Sigmoid colon (tissue), 6 donors: ENCODE measurements at regions not wholly inside any gene's neighbourhood (a gene's known extent, or its start where the extent isn't known, plus 50 kb on each side); places are given as distances from the start of the nearest gene placed in this dataset.

Experiments used
- DNase-seq: peaks from one replicate; pipeline ENCODE4 v3.0.0-alpha.2; 2019
- H3K27ac ChIP-seq, 4 donors: fragments of 200-600 bp; sonication (generic); one replicate each; pipeline ENCODE4 v1.5.1; 2016 to 2019; ENCODE audit warnings: mild to moderate bottlenecking in 1 of 4
- H3K27me3 ChIP-seq, 3 donors: fragments of 200-600 bp; sonication (generic); one replicate each; pipeline ENCODE4 v1.5.1; 2019; ENCODE audit warnings: mild to moderate bottlenecking in 1 of 3
- H3K36me3 ChIP-seq, 4 donors: fragments of 200-600 bp; sonication (generic); one replicate each; pipeline ENCODE4 v1.5.1; 2016 to 2019
- H3K4me1 ChIP-seq, 4 donors: fragments of 200-600 bp; sonication (generic); one replicate each; pipeline ENCODE4 v1.5.1; 2017 to 2019
- H3K4me3 ChIP-seq, 4 donors: fragments of 200-600 bp; sonication (generic); one replicate each; pipeline ENCODE4 v1.5.1; 2017 to 2019; ENCODE audit warnings: mild to moderate bottlenecking in 2 of 4, moderate library complexity in 1 of 4
- H3K9me3 ChIP-seq, 4 donors: fragments of 200-600 bp in 3 of 4; sonication (generic) in 3 of 4; one replicate each; pipeline versions ENCODE4 v1.5.1 to v1.6.1; 2013 to 2019
- EP300 ChIP-seq, 4 donors: sonication (generic); formaldehyde crosslinking; IDR thresholded peaks; one replicate each; pipeline ENCODE4 v1.6.1; 2017; ENCODE audit warnings: antibody characterized with exemption in 4 of 4
- POLR2A ChIP-seq, 2 donors: fragments of 450-650 bp; IDR thresholded peaks; one replicate each; pipeline ENCODE4 v1.6.1; 2016; ENCODE audit warnings: antibody characterized with exemption in 2 of 2, mild to moderate bottlenecking in 2 of 2, moderate library complexity in 2 of 2
- POLR2AphosphoS5 ChIP-seq, 4 donors: sonication (generic); formaldehyde crosslinking; IDR thresholded peaks; one replicate each; pipeline ENCODE4 v1.6.1; 2017; ENCODE audit warnings: antibody characterized with exemption in 4 of 4
- WGBS, 2 donors: extraction: QIAGEN DNeasy Blood & Tissue Kit; methylation state at CpG; one replicate each; pipeline ENCODE4 v1.1.7; 2013; 5-methylcytosine and 5-hydroxymethylcytosine counted together
- intact Hi-C: fragments of 100-400 bp; cut with DNase I; formaldehyde crosslinking; loops from one replicate; pipeline ENCODE4 v1.15.1; 2023
- TF ChIP-seq, protein P1 (sequence below), 4 experiments: fragments of 450-650 bp in 3 of 4; fragments of 200-600 bp in 1 of 4; IDR thresholded peaks; one replicate each; pipeline ENCODE4 v1.5.1; 2016 to 2019; ENCODE audit warnings: antibody characterized with exemption in 4 of 4, mild to moderate bottlenecking in 3 of 4, moderate library complexity in 2 of 4
- donor health status: healthy with polysubstance abuse.
- donor health status: healthy.

GRCh38 chr14:38752341-38752740 lies 350.7 kb downstream of the SEC23A start:
- no peak overlapping the region for H3K4me3 ChIP-seq
- H3K9me3 ChIP-seq = no peaks in the 10 kb centered on the region
- TF ChIP-seq, protein P1, sequence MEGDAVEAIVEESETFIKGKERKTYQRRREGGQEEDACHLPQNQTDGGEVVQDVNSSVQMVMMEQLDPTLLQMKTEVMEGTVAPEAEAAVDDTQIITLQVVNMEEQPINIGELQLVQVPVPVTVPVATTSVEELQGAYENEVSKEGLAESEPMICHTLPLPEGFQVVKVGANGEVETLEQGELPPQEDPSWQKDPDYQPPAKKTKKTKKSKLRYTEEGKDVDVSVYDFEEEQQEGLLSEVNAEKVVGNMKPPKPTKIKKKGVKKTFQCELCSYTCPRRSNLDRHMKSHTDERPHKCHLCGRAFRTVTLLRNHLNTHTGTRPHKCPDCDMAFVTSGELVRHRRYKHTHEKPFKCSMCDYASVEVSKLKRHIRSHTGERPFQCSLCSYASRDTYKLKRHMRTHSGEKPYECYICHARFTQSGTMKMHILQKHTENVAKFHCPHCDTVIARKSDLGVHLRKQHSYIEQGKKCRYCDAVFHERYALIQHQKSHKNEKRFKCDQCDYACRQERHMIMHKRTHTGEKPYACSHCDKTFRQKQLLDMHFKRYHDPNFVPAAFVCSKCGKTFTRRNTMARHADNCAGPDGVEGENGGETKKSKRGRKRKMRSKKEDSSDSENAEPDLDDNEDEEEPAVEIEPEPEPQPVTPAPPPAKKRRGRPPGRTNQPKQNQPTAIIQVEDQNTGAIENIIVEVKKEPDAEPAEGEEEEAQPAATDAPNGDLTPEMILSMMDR (IDR thresholded peaks at IDR 0.05) = no peak
- TF ChIP-seq POLR2A (IDR thresholded peaks at IDR 0.05) (no peak), POLR2AphosphoS5 (IDR thresholded peaks at IDR 0.05) (no peak), EP300 (IDR thresholded peaks at IDR 0.05) (no peak)
- 71 to 83% methylated on average over 2 of the region's 2 CpGs for WGBS, 2 donors
- DNase-seq = no peak
- H3K27ac ChIP-seq = no peak overlapping the region
- H3K27me3 ChIP-seq = no peaks in the 10 kb centered on the region
- H3K36me3 ChIP-seq = peaks cover 0 to 3% (median 0%) of the 10 kb centered on the region in 4 donors
- intact Hi-C loops = no loop called here
- H3K4me1 ChIP-seq = no peaks in the 10 kb centered on the region

DNA sequence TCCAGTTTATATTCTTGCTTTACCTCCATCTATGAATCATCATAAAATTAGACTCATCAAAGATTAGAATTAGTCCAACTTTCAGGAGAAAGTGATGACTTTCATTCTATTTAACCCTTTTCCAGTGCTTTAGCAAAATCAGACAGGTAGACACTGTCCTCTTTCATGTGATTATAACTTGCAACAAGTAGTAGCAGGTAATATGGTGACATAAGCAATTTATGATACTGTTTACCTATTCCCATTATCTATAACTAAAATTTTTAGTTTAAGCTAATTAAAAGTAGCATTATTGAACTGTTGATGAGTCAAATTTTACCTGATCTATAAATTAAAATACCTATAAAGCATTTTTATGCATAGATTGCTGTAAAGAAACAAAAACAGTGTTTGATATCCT lies 351.6 kb downstream of the SEC23A start:
- no peak for DNase-seq
- Histone ChIP-seq H3K27me3 (no peaks in the 10 kb centered on the region), H3K36me3 (peaks cover 0 to 3% (median 0%) of the 10 kb centered on the region in 4 donors), H3K4me3 (no peak overlapping the region), H3K9me3 (no peaks in the 10 kb centered on the region), H3K4me1 (no peaks in the 10 kb centered on the region), H3K27ac (no peak overlapping the region)
- TF ChIP-seq, protein P1 (IDR thresholded peaks at IDR 0.05) = no peak
- TF ChIP-seq POLR2AphosphoS5 (IDR thresholded peaks at IDR 0.05) (no peak), EP300 (IDR thresholded peaks at IDR 0.05) (no peak), POLR2A (IDR thresholded peaks at IDR 0.05) (no peak)
- intact Hi-C loops = no loop called here

DNA sequence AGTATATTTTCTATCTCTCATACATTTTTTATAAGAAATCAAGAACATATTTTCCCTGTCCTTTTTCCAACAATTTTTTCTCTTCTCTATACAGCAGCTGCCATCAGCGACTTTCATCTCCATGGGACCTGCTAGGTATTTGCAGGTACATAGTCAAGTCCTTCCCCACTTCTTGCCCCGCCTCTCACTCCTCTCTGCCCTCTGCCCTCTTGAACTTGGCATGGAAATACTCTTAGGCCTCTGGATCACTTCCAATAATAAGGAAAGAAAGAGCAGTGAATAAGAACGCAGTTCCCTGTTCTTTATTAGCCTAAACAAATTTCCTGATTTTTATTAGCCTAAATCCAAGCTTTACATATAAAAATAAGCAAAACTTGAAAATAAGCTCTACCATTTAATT lies 353.1 kb downstream of the SEC23A start:
- Histone ChIP-seq H3K4me1 (no peaks in the 10 kb centered on the region), H3K27ac (no peak overlapping the region), H3K36me3 (peaks cover 0 to 3% (median 0%) of the 10 kb centered on the region in 4 donors), H3K9me3 (no peaks in the 10 kb centered on the region), H3K27me3 (no peaks in the 10 kb centered on the region), H3K4me3 (no peak overlapping the region)
- 53 to 74% methylated on average over 3 of the region's 3 CpGs for WGBS, 2 donors
- TF ChIP-seq, protein P1 (IDR thresholded peaks at IDR 0.05) = no peak
- TF ChIP-seq POLR2A (IDR thresholded peaks at IDR 0.05) (no peak), EP300 (IDR thresholded peaks at IDR 0.05) (no peak), POLR2AphosphoS5 (IDR thresholded peaks at IDR 0.05) (no peak)
- intact Hi-C loops = no loop called here
- DNase-seq = no peak

GRCh38 chr14:38745861-38746260 lies 357.2 kb downstream of the SEC23A start:
- no peaks in the 10 kb centered on the region for H3K9me3 ChIP-seq
- 26 to 59% methylated on average over 1 of the region's 1 CpG for WGBS, 2 donors
- TF ChIP-seq POLR2A (IDR thresholded peaks at IDR 0.05) (no peak), POLR2AphosphoS5 (IDR thresholded peaks at IDR 0.05) (no peak), EP300 (IDR thresholded peaks at IDR 0.05) (no peak)
- TF ChIP-seq, protein P1 (IDR thresholded peaks at IDR 0.05) = no peak
- no peaks in the 10 kb centered on the region for H3K4me1 ChIP-seq
- DNase-seq = no peak
- no peaks in the 10 kb centered on the region for H3K27me3 ChIP-seq
- no peak overlapping the region for H3K4me3 ChIP-seq
- H3K27ac ChIP-seq = no peak overlapping the region
- intact Hi-C loops = no loop called here
- peaks cover 0 to 3% (median 0%) of the 10 kb centered on the region in 4 donors for H3K36me3 ChIP-seq

- TF ChIP-seq POLR2AphosphoS5 (IDR thresholded peaks at IDR 0.05) (no peak), POLR2A (IDR thresholded peaks at IDR 0.05) (no peak), EP300 (IDR thresholded peaks at IDR 0.05) (no peak)
- TF ChIP-seq, protein P1 (IDR thresholded peaks at IDR 0.05) = no peak
- no peaks in the 10 kb centered on the region for H3K4me1 ChIP-seq
- H3K4me3 ChIP-seq = no peak overlapping the region
- intact Hi-C loops = no loop called here
- H3K27ac ChIP-seq = no peak overlapping the region
- WGBS, 2 donors = 84 to 89% methylated on average over 7 of the region's 7 CpGs
- H3K27me3 ChIP-seq = no peaks in the 10 kb centered on the region
- no peaks in the 10 kb centered on the region for H3K36me3 ChIP-seq
- no peaks in the 10 kb centered on the region for H3K9me3 ChIP-seq
- DNase-seq = no peak
Measured at GRCh38 chr14:38743966-38744584, 359.0 kb downstream of the SEC23A start.
